HCT116 (cell line): ENCODE measurements at regions not wholly inside any gene's neighbourhood (a gene's known extent, or its start where the extent isn't known, plus 50 kb on each side); places are given as distances from the start of the nearest gene placed in this dataset.

ENCODE experiments used
- CEBPB ChIP-seq: IDR thresholded peaks from 2 replicates; pipeline ENCODE4 v1.6.1; 2012; ENCODE audit warnings: low read depth
- TF ChIP-seq, protein P1 (sequence below), 3 experiments: fragments of 200-600 bp in 1 of 3; sonication (generic) in 1 of 3; IDR thresholded peaks in 2 of 3; conservative IDR thresholded peaks in 1 of 3; 2 replicates each; pipeline ENCODE4 v1.5.1; 2012 to 2017; ENCODE audit warnings: low read depth in 2 of 3, low read length in 2 of 3, antibody characterized with exemption in 1 of 3, borderline replicate concordance in 1 of 3, control low read depth in 1 of 3, mild to moderate bottlenecking in 1 of 3, mixed read lengths in 1 of 3, mixed run types in 1 of 3, moderate library complexity in 1 of 3; ENCODE audit not compliant: insufficient read depth in 1 of 3

- TF ChIP-seq, protein P1, sequence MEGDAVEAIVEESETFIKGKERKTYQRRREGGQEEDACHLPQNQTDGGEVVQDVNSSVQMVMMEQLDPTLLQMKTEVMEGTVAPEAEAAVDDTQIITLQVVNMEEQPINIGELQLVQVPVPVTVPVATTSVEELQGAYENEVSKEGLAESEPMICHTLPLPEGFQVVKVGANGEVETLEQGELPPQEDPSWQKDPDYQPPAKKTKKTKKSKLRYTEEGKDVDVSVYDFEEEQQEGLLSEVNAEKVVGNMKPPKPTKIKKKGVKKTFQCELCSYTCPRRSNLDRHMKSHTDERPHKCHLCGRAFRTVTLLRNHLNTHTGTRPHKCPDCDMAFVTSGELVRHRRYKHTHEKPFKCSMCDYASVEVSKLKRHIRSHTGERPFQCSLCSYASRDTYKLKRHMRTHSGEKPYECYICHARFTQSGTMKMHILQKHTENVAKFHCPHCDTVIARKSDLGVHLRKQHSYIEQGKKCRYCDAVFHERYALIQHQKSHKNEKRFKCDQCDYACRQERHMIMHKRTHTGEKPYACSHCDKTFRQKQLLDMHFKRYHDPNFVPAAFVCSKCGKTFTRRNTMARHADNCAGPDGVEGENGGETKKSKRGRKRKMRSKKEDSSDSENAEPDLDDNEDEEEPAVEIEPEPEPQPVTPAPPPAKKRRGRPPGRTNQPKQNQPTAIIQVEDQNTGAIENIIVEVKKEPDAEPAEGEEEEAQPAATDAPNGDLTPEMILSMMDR (IDR thresholded peaks at IDR 0.05 in 2 of 3, conservative IDR thresholded peaks at IDR 0.05 in 1 of 3; ENCODE audit: borderline replicate concordance in 1 of 3, insufficient read depth in 1 of 3, low read depth in 2 of 3, low read length in 2 of 3) = no peak
- TF ChIP-seq CEBPB = no peak
Measured at GRCh38 chr4:13942977-13943376, 315.5 kb upstream of the BOD1L1 start.
